ENCODE measurements at regions not wholly inside any gene's neighbourhood (a gene's known extent, or its start where the extent isn't known, plus 50 kb on each side); places are given as distances from the start of the nearest gene placed in this dataset.

- no peak for TF ChIP-seq CTCF (conservative IDR thresholded peaks at IDR 0.05; ENCODE audit: control insufficient read depth, insufficient read depth, low read depth, low read length)
- no peak overlapping the region for H3K4me3 ChIP-seq (ENCODE audit: control insufficient read depth, low read depth, low read length)
- no peak for DNase-seq (ENCODE audit: low read depth)
Observed at GRCh38 chr6:14359438-14359837, 241.9 kb downstream of the CD83 start.

GRCh38 chr6:14360565-14360964 lies 243.0 kb downstream of the CD83 start:
- no peak for TF ChIP-seq CTCF (conservative IDR thresholded peaks at IDR 0.05; ENCODE audit: control insufficient read depth, insufficient read depth, low read depth, low read length)
- no peak overlapping the region for H3K4me3 ChIP-seq (ENCODE audit: control insufficient read depth, low read depth, low read length)
- DNase-seq (ENCODE audit: low read depth), result peak; percentile 11

- H3K4me3 ChIP-seq (ENCODE audit: control insufficient read depth, low read depth, low read length), result no peak overlapping the region
- no peak for DNase-seq (ENCODE audit: low read depth)
- TF ChIP-seq CTCF (conservative IDR thresholded peaks at IDR 0.05; ENCODE audit: control insufficient read depth, insufficient read depth, low read depth, low read length), result no peak
Observed at GRCh38 chr6:14361297-14361696, 243.7 kb downstream of the CD83 start.

- no peak overlapping the region for H3K4me3 ChIP-seq (ENCODE audit: control insufficient read depth, low read depth, low read length)
- no peak for TF ChIP-seq CTCF (conservative IDR thresholded peaks at IDR 0.05; ENCODE audit: control insufficient read depth, insufficient read depth, low read depth, low read length)
Observed at GRCh38 chr6:14361956-14362587, 244.5 kb downstream of the CD83 start.

GRCh38 chr6:14364370-14364769 lies 246.8 kb downstream of the CD83 start:
- H3K4me3 ChIP-seq (ENCODE audit: control insufficient read depth, low read depth, low read length), result no peak overlapping the region
- no peak for TF ChIP-seq CTCF (conservative IDR thresholded peaks at IDR 0.05; ENCODE audit: control insufficient read depth, insufficient read depth, low read depth, low read length)
- DNase-seq (ENCODE audit: low read depth), result no peak

More at GRCh38 chr6:14361956-14362587, 244.5 kb downstream of the CD83 start:
- no peak for DNase-seq (ENCODE audit: low read depth)

GRCh38 chr6:14365393-14365792 lies 247.8 kb downstream of the CD83 start:
- DNase-seq (ENCODE audit: low read depth), result peak; percentile 16
- TF ChIP-seq CTCF (conservative IDR thresholded peaks at IDR 0.05; ENCODE audit: control insufficient read depth, insufficient read depth, low read depth, low read length), result no peak
- no peak overlapping the region for H3K4me3 ChIP-seq (ENCODE audit: control insufficient read depth, low read depth, low read length)

- H3K4me3 ChIP-seq (ENCODE audit: control insufficient read depth, low read depth, low read length), result no peak overlapping the region
- no peak for DNase-seq (ENCODE audit: low read depth)
- TF ChIP-seq CTCF (conservative IDR thresholded peaks at IDR 0.05; ENCODE audit: control insufficient read depth, insufficient read depth, low read depth, low read length), result no peak
Observed at GRCh38 chr6:14366315-14366714, 248.7 kb downstream of the CD83 start.

Measured in fibroblast of mammary gland (primary cell).